Stimulated activated CD8-positive, alpha-beta memory T cell treated with anti-CD3 and anti-CD28 coated beads, Interleukin-2, amount 100 ng/mL, for 1 hour (primary cell): ENCODE measurements at regions not wholly inside any gene's neighbourhood (a gene's known extent, or its start where the extent isn't known, plus 50 kb on each side); places are given as distances from the start of the nearest gene placed in this dataset.

Source experiments
- DNase-seq, 2 donors: peaks; one replicate each; pipeline ENCODE4 v3.0.0-alpha.2; 2020; ENCODE audit warnings: low read depth in 2 of 2

GRCh38 chr6:6840831-6841291 lies 252.3 kb downstream of the LY86 start:
- DNase-seq: no peak

- DNase-seq: no peak
Observed at GRCh38 chr6:6841571-6841970, 253.1 kb downstream of the LY86 start.

GRCh38 chr6:6842291-6842690 lies 253.8 kb downstream of the LY86 start:
- no peak for DNase-seq

GRCh38 chr6:6843057-6843627 lies 254.6 kb downstream of the LY86 start:
- no peak for DNase-seq

- no peak for DNase-seq
Observed at GRCh38 chr6:6843777-6844176, 255.3 kb downstream of the LY86 start.

- no peak for DNase-seq
Observed at GRCh38 chr6:6844530-6844929, 256.0 kb downstream of the LY86 start.

- no peak for DNase-seq
Observed at GRCh38 chr6:6845603-6846002, 257.1 kb downstream of the LY86 start.

GRCh38 chr6:6847591-6847990 lies 259.1 kb downstream of the LY86 start:
- no peak for DNase-seq

GRCh38 chr6:6851059-6851948 lies 256.5 kb upstream of the RREB1 start:
- DNase-seq: no peak

- DNase-seq: no peak
Observed at GRCh38 chr6:6851949-6852261, 255.9 kb upstream of the RREB1 start.

GRCh38 chr6:6856538-6857523 lies 250.9 kb upstream of the RREB1 start:
- DNase-seq: no peak

- DNase-seq: no peak
Observed at GRCh38 chr6:6857528-6857927, 250.2 kb upstream of the RREB1 start.

GRCh38 chr6:6858533-6858982 lies 249.2 kb upstream of the RREB1 start:
- DNase-seq: no peak

GRCh38 chr6:6859105-6859504 lies 248.7 kb upstream of the RREB1 start:
- no peak for DNase-seq

GRCh38 chr6:6859722-6860121 lies 248.0 kb upstream of the RREB1 start:
- DNase-seq: no peak

- DNase-seq: no peak
Observed at GRCh38 chr6:6860863-6861262, 246.9 kb upstream of the RREB1 start.

- DNase-seq: no peak
Observed at GRCh38 chr6:6861351-6861894, 246.3 kb upstream of the RREB1 start.

- DNase-seq: no peak
Observed at GRCh38 chr6:6861995-6862394, 245.8 kb upstream of the RREB1 start.

- no peak for DNase-seq
Observed at GRCh38 chr6:6863970-6864639, 243.7 kb upstream of the RREB1 start.

- DNase-seq: no peak
Observed at GRCh38 chr6:6865611-6866010, 242.2 kb upstream of the RREB1 start.

GRCh38 chr6:6866656-6867403 lies 240.9 kb upstream of the RREB1 start:
- no peak for DNase-seq
